Lung (tissue), 11 donors: ENCODE measurements at regions not wholly inside any gene's neighbourhood (a gene's known extent, or its start where the extent isn't known, plus 50 kb on each side); places are given as distances from the start of the nearest gene placed in this dataset.
A peak's percentile ranks its signal among the peaks of the same experiment; 100 is the strongest.

Experiments used
- ATAC-seq: fragments of 200-7000 bp; cut with Tn5 transposase; one replicate; pipeline ENCODE4 v1.9.1; 2020; ENCODE audit warnings: moderate number of reproducible peaks; ENCODE audit not compliant: insufficient read depth, low FRiP score
- DNase-seq, 3 donors: peaks; one replicate each; pipeline ENCODE4 v3.0.0-alpha.2; 2013 to 2017
- H3K27ac ChIP-seq, 2 donors: one replicate each; pipeline ENCODE4 v1.5.1; 2013; ENCODE audit warnings: mild to moderate bottlenecking in 2 of 2, moderate library complexity in 2 of 2, control low read depth in 1 of 2, inconsistent platforms in 1 of 2, low read depth in 1 of 2, low read length in 1 of 2
- H3K27me3 ChIP-seq, 3 donors: one replicate each; pipeline ENCODE4 v1.5.1; 2013; ENCODE audit warnings: low read length in 2 of 3; ENCODE audit not compliant: control insufficient read depth in 3 of 3, insufficient read depth in 3 of 3
- H3K36me3 ChIP-seq, 4 donors: one replicate each; pipeline ENCODE4 v1.5.1; 2013; ENCODE audit warnings: low read length in 4 of 4, mild to moderate bottlenecking in 1 of 4, moderate library complexity in 1 of 4; ENCODE audit not compliant: control insufficient read depth in 4 of 4, insufficient read depth in 4 of 4
- H3K4me1 ChIP-seq, 5 donors: one replicate each; pipeline ENCODE4 v1.5.1; 2013; ENCODE audit warnings: low read length in 5 of 5, mild to moderate bottlenecking in 2 of 5, moderate library complexity in 1 of 5; ENCODE audit not compliant: control insufficient read depth in 5 of 5, insufficient read depth in 5 of 5
- H3K4me3 ChIP-seq: one replicate; pipeline ENCODE4 v1.5.1; 2013; ENCODE audit warnings: mild to moderate bottlenecking, control low read depth, moderate library complexity
- H3K9ac ChIP-seq, 2 donors: one replicate each; pipeline ENCODE4 v1.5.1; 2013; ENCODE audit warnings: low read length in 2 of 2, control low read depth in 1 of 2; ENCODE audit not compliant: insufficient read depth in 1 of 2
- H3K9me3 ChIP-seq, 4 donors: one replicate each; pipeline ENCODE4 v1.5.1; 2013; ENCODE audit warnings: low read length in 3 of 4, mild to moderate bottlenecking in 1 of 4, moderate library complexity in 1 of 4; ENCODE audit not compliant: control insufficient read depth in 4 of 4, insufficient read depth in 3 of 4
- CTCF ChIP-seq: IDR thresholded peaks from 2 replicates; pipeline ENCODE4 v1.5.1; 2012; ENCODE audit warnings: mild to moderate bottlenecking; ENCODE audit errors: control extremely low read depth, extremely low read depth
- WGBS, 2 donors: extraction: QIAGEN DNeasy Blood & Tissue Kit; methylation state at CpG; one replicate each; pipeline ENCODE4 v1.1.7; 2013; 5-methylcytosine and 5-hydroxymethylcytosine counted together
- donor health status: control.
- donor health status: control.
- donor health status: Bipolar disorder and iron deficiency.
- donor health status: healthy.
- donor health status: DM: yes; HTN: yes; CAD: no.

GRCh38 chr15:72888811-72889210, 105.3 kb upstream of the ADPGK start:
- Histone ChIP-seq H3K36me3 (no peaks in the 10 kb centered on the region), H3K27ac (no peak overlapping the region), H3K9ac (no peak overlapping the region), H3K9me3 (peaks cover 0 to 2% (median 0%) of the 10 kb centered on the region in 4 donors), H3K4me3 (no peak overlapping the region), H3K27me3 (no peaks in the 10 kb centered on the region), H3K4me1 (peaks cover 0 to 5% (median 0%) of the 10 kb centered on the region in 5 donors)
- ATAC-seq (no peak), DNase-seq (no peak)
- TF ChIP-seq CTCF = no peak
- WGBS, 2 donors = 88 to 91% methylated on average over 7 of the region's 7 CpGs

- Histone ChIP-seq H3K4me3 (no peak overlapping the region), H3K27me3 (no peaks in the 10 kb centered on the region), H3K9me3 (peaks cover 0 to 2% (median 0%) of the 10 kb centered on the region in 4 donors), H3K4me1 (peaks cover 0 to 5% (median 0%) of the 10 kb centered on the region in 5 donors), H3K9ac (no peak overlapping the region), H3K27ac (no peak overlapping the region), H3K36me3 (no peaks in the 10 kb centered on the region)
- ATAC-seq (no peak), DNase-seq (no peak)
- 91 to 100% methylated on average over 1 of the region's 1 CpG for WGBS, 2 donors
- no peak for TF ChIP-seq CTCF
Measured at GRCh38 chr15:72888211-72888610, 104.7 kb upstream of the ADPGK start.

- 55 to 67% methylated on average over 1 of the region's 1 CpG for WGBS, 2 donors
- no peak overlapping the region for H3K4me3 ChIP-seq
- ATAC-seq (no peak), DNase-seq (peak in 2 of 3 donors; percentile 34 to 51)
- H3K9ac ChIP-seq = no peak overlapping the region
- no peaks in the 10 kb centered on the region for H3K36me3 ChIP-seq
- peaks cover 0 to 5% (median 0%) of the 10 kb centered on the region in 5 donors for H3K4me1 ChIP-seq
- H3K27ac ChIP-seq = no peak overlapping the region
- no peaks in the 10 kb centered on the region for H3K27me3 ChIP-seq
- no peak for TF ChIP-seq CTCF
- peaks cover 0 to 2% (median 0%) of the 10 kb centered on the region in 4 donors for H3K9me3 ChIP-seq
Measured at GRCh38 chr15:72887376-72887775, 103.8 kb upstream of the ADPGK start.

GRCh38 chr15:72884311-72884710, 100.8 kb upstream of the ADPGK start:
- DNase-seq = no peak
- no peak overlapping the region for H3K9ac ChIP-seq
- peaks cover 0 to 5% (median 0%) of the 10 kb centered on the region in 5 donors for H3K4me1 ChIP-seq
- no peak overlapping the region for H3K27ac ChIP-seq
- H3K27me3 ChIP-seq = no peaks in the 10 kb centered on the region
- TF ChIP-seq CTCF = no peak
- no peaks in the 10 kb centered on the region for H3K36me3 ChIP-seq
- no peak overlapping the region for H3K4me3 ChIP-seq
- no peak for ATAC-seq
- WGBS, 2 donors = 96 to 97% methylated on average over 7 of the region's 7 CpGs
- peaks cover 0 to 1% (median 0%) of the 10 kb centered on the region in 4 donors for H3K9me3 ChIP-seq
